NCI-H146 treated with DMSO at 0.1 percent for 48 hours (cell line): ENCODE measurements at regions not wholly inside any gene's neighbourhood (a gene's known extent, or its start where the extent isn't known, plus 50 kb on each side); places are given as distances from the start of the nearest gene placed in this dataset.

Experiments
- DNase-seq: peaks from one replicate; lab custom pipeline; 2025; ENCODE audit not compliant: unreplicated experiment; lab: John Stamatoyannopoulos, UW

DNA sequence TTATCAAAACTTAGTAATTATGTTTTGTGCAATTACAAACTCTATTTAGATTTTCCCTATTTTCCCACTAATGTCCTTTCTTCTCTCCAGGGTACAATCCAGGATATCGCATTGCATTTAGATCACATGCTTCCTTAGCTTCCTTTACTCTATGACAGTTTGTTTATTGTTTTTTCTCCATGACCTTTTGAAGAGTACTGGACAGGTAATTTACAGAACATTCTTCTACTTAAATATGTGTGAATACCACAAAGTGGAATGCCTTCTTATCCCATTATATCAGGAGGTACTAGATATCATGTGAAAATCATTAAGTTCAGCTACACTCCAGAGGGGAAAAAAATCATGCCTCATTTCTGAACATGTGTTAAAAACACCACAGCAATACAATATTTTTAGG is 776.6 kb upstream of the CDH9 start:
- peak; percentile 8 for DNase-seq

DNA sequence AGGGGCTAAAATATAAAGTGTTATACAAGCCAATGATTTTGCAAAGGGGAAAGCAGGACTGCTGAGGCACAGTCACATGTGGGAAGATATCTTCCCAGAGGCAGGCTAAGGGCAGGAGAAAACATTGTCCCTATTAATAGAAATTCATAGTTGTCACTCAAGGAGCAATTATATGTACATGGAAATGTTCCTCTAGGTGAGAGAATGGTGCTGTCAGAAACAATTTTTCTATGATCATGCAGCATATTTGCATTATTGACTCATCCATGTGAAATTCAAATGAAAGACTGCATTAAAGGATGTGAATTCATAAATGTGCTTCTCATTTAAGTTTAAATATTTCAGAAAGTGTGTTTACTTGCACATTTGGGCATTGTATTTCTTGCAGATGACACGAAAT is 775.9 kb upstream of the CDH9 start:
- DNase-seq: no peak

DNA sequence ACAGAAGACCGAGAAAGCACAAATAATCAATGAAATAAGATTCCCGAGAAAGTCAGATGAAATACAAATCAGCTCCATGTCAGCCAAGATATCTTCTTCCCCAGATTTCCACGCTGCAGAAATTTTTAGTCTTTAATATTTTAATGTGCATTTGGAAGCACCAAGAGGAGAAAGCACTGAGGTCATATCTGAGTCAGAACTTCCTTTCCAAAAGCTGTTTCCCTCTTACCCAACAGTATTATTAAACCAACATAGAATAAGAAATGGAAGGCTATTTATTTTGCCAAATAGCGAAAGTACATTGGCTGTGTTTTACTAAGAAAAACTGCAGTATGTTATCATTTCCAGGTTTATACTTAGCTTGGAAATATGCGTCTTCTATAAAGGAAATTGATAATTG is 772.1 kb upstream of the CDH9 start:
- DNase-seq: no peak

DNA sequence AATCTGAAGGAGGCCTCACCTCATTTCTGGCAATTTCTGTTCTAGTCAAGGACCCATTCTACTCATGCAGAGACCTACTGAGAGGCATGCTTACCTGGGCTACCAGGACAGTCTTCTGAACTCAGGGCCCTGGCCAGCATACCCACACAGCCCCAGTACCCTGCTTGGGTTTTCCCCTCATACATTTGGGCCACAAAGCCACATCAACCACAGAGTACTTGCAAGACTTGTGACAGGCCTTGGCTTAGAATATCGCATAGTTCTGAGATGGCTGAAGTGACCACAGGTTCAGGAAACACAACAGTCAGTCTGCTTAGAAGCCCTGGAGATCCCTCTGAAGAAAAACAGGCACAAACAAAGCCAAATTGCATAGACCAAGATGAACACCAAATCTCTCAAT is 758.8 kb upstream of the CDH9 start:
- no peak for DNase-seq

DNA sequence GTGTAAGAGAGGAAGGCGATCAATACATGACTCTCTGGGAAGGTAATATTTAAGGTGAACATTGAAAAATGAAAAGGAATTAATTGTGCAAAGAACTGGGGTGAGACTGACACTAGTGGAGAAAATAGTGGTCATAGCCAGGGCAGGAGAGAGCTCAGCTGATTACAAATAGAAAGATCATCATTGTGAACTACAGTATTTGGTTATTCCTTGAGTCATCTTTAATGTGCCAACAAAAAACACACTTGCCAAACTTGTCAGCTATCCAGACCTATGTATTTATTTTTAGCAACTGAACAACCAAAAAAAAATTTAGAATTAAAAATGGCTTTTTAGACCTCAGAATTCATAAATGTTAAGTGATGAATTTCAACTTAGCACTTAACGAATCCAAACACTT is 749.8 kb upstream of the CDH9 start:
- no peak for DNase-seq

DNA sequence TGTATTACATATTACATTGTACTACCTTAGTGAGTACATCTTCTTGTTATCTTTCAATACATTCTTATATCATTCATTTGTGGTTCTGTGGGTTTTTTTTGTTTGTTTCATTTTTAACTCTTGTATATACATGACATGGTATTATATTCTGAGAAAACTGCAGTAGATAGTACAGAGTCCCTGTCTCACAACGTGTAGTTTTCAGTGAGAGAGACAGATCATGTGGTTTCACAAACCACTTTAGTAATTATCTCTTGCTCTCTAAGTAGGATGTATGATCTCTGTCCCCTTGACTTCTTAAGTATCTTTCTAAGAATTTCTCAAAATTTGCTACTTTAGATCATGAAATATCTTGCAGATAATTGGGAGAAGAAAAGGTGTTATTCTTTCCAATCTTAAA is 745.9 kb upstream of the CDH9 start:
- no peak for DNase-seq

DNA sequence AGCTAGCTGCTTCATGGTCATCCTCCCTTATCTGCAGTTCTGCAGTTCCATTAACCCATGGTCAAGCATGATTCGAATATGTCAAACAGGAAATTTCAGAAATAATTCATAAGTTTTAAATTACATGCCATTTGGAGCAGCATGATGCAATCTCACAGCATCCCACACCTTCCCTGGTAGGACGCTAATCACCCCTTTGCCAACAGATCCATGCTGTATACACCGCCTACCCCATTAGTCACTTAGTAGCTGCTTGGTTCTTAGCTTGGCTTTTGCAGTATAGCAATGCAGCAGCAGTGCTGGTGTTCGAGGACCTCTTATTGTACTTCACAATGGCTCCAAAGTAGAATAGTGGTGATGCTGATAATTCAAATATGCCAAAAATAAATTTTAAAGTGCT is 739.7 kb upstream of the CDH9 start:
- no peak for DNase-seq

DNA sequence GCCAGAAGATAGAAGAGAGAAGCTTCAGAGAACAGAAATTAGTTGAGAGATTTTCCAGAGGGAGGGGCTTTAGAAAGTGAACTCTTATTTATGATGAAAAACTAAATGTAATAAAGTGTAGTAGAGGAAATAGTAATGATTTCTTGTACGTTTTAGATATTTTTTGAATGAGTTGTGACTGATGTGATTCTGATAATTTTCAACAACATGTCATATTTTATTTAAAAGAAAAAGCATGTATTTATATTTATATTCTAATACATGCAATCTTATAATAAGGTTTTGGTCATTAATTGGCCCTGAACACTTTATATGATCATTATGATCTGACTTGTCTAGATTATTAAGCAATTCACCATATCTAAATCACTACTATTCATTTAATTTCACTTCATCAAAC is 735.2 kb upstream of the CDH9 start:
- DNase-seq: no peak

DNA sequence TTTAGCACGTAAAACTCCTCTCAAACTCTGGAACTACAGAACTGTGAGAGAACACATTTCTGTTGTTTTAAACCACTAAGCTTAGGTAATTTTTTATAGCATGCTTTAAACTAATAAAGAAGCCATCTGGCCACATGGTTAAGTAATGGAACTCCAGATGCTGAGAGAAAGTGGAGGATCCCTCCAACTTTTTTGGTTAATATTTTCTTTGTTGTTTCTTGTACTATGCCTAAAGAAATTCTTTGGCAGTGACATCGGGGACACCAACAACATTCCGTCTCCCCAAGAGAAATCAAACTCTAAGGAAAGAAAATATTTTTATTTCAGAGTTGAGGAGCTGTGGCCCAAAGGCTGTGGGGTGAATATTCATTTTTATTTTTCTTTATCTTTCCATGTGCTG is 734.8 kb upstream of the CDH9 start:
- no peak for DNase-seq

DNA sequence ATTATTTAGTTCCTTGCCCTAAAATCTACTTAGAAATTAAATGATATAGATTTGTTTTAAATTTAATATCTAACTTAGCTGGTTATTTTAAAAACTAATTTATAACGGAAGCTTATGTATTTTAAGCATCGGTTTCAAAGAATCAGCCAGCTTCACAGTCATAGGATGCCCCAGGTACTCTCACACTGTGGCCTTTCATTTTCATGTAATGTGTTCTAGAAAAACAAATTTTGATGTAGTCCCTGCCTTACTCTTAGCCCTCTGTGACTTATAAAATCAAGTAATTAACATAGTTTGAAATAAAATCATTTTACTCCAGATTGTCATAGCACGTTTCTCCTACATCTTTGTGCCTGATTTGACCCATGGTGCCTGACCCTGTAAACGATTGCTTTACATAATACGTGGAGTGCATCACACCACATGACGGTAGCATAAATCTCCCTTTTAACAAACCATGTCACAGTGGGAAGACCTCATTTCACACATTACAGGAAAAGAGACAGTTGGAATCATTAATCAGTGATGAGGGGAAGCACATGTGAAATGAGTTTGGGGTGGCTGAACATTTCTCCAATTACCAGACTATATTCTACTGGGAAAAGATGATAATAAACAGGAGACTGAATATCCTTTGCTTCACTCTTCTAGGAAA is 731.5 kb upstream of the CDH9 start:
- DNase-seq: no peak

DNA sequence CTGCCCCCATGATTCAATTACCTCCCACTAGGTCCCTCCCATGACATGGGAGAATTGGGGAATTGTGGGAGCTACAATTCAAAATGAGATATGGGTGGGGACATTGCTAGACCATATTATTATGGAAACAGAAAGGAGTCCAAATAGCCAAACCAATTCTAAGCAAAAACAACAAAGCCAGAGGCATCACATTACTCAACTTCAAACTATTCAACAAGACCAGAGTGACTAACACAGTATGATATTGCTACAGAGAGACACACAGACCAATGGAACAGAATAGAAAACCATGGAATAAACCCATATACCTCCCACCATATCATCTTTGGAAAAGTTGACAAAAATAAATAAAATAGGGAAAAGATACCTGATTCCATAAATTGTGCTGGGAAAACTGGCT is 710.5 kb upstream of the CDH9 start:
- no peak for DNase-seq

DNA sequence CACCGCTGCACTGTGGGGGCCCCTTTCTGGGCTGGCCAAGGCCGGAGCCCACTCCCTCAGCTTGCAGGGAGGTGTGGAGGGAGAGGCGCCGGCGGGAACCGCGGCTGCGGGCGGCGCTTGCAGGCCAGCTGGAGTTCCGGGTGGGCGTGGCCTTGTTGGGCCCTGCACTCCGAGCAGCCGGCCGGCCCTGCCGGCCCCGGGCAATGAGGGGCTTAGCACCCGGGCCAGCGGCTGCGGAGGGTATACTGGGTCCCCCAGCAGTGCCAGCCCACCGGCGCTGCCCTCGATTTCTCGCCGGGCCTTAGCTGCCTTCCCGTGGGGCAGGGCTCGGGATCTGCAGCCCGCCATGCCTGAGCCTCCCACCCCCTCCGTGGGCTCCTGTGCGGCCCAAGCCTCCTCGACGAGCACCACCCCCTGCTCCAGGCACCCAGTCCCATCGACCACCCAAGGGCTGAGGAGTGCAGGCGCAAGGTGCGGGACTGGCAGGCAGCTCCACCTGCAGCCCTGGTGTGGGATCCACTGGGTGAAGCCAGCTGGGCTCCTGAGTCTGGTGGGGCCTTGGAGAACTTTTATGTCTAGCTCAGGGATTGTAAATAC is 705.1 kb upstream of the CDH9 start:
- peak; percentile 27 for DNase-seq

DNA sequence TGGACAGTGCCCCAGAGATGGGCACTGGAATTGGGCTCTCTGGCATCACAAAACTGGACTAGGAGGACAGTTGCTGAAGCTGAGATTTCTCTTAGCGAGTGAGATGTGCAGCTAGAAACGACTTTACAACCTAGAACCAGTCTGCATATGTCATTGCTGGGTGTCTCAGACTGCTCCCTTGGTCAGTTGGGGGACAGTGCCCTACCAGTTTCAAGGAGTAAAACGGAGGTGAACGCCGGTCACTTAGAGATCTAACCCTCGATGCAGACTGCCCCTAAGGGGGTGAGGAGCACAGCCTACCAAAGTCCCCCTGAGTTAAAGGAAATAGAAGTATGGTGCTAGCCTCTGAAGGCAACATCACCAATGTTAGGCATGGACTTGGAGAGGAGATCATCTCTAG is 704.4 kb upstream of the CDH9 start:
- no peak for DNase-seq

DNA sequence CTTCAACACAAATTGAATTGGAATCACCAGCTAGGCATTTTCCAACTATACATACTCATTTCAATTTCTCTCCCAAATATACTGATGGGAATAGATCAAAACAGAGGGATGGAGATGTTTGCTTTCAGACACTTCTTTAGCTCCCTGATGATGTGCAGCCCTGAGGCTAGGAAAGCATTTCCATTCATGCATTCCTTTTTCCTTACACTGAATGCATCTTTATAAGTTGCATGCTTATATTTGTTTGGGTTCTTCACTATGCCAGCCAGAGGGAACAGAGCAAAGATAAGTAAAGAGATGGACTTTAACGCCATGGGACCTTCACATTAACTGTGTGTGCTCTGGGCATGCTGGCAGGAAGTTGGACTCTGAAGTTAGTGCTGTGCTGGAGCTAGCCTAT is 696.5 kb upstream of the CDH9 start:
- DNase-seq: no peak

DNA sequence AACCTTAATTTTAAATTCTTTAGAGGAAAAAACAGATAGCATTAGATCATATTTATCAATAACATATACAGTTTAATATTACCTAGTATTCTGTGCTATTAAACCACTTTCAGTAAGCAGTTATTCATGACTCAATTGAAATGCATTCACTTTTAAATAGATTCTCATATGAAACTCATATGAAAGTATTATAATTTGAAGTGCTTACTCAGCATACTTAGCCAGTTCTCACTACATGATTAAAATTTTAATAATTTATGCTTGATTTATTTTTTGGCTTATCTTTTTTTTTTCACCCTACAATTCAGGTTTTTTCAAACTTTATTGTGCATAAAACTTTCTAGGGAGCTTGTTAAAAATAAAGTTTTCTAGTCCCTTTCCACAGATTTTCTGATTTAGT is 694.9 kb upstream of the CDH9 start:
- no peak for DNase-seq

DNA sequence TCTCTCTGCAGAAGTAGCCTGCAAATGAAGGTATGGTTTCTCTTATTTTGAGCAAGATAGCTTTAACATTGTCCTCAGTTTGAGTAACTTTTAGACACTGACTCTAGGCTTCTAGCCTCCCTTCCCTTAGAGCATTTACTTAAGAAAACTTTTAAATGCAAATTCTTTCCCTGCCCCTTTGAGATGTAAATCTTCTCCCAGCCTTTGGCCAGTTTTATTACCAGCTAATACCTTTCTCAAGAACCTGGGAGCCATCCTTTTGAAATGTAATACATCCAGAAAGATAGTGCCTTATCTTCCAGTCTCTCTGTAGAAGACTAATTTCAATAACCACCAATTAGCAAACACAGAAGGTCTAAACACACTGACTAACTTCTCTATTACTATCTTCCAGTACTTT is 688.9 kb upstream of the CDH9 start:
- DNase-seq: no peak

DNA sequence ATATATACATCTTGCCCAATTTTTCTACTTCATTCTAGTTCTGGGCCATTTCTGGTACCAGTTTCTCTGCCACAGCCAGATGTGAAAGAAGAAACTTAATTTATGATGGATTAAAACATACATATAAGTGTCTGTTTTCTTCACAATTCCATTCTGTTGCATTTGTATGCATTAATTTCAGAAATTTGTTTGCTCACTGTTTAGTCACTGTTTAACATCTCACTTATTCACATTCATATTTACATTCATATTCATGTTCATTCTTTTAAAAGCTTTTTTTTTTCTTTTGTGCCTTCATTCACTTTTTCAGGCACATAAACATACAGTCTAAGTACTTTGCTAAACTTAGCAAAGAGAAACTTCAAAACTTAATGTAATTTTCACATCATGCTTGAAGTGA is 684.0 kb upstream of the CDH9 start:
- no peak for DNase-seq

DNA sequence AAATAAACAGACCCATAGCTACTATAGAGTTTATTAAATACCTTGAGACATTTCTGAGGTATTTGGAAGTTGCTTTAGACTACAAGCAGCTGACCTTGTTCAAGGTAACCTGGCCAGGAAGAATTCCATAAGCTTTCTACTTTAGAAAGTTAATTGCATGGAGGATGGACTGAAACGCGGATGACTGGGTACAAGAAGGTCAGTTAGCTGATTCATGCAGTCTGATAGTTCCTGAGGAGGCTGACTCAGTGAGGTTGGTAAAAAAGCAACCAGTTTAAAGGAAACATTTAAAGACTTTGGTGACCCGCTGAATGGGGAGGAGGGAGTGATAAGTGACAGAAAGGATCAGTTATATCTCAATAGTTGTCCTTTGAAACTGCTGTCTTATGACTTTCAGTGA is 670.1 kb upstream of the CDH9 start:
- no peak for DNase-seq

DNA sequence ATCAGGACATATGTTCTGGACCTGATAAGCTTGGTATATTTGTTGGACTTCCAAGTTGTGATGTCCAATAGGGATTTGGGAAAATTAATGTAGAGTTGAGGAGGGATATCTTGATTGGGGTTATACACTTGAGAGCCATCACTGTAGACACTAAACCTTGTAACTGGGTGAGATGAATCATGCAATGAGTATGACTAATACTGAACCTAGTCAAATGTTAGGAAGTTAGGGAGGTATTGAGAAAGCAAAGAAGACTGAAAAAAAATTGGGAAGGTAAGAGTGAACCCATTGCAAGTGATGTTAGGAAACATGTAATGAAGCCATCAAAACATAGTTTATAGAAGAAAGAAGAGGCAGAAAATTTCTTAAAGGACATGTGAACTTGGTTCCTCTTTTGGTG is 668.4 kb upstream of the CDH9 start:
- no peak for DNase-seq

DNA sequence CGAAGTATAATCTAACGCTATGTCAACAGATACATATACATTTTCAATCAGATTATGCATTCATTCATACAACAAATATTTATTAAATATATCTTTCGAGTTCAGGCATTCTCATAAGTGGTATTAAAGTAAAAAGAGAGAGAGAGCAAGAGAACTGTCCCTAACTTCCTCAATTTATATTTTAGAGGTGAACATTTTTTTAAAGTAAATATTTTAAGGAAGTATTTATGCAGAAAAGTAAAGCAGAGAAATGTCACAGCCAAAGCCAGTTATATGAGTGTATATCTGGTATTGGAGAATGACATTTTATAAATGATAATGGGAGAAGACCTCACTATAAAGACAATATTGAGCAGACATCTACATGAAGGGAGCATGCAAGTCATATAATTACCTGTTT is 667.3 kb upstream of the CDH9 start:
- no peak for DNase-seq

DNA sequence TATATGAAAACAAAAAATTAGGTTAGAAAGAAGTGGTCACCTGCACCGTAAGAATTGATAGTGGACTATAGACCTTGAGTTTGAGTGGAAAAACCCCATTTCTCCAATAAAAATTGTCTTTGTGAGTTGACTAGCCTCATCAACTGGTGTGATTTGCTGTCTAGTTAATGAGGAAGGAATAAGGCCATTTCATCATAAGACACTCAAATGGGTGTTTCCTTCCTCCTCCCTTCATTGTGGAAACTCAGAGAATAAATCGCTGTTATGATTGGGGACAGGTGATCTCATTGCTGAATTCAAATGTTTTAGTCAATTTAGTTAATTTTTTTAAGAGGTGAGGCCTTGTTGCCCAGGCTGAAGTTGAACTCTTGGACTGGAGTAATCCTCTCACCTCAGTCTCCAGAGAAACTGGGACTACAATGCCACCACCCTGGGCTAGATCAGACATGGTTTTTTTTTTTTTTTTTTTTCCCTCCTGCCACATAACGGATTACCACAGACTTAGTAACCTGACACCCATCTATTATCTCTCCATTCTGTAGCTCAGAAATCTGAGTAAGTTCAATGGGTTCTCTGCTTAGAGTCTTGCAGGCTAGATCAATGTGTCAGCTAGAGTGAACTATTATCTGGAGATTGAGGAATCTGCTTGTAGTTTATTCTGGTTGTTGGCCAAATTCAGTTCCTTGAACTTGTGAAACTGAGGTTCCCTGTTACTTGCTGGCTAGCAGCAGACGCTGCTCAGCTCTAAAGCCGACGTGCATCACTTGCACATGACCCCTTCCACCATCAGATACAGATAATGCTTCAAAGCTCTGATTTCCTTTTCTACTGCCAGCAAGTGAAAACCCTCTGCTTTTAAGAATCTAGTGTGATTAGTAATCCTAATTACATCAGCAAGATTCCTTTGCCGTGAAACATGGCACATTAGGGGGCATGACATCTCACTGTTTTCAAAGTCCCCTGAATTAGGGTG is 663.8 kb upstream of the CDH9 start:
- peak; percentile 55 for DNase-seq

DNA sequence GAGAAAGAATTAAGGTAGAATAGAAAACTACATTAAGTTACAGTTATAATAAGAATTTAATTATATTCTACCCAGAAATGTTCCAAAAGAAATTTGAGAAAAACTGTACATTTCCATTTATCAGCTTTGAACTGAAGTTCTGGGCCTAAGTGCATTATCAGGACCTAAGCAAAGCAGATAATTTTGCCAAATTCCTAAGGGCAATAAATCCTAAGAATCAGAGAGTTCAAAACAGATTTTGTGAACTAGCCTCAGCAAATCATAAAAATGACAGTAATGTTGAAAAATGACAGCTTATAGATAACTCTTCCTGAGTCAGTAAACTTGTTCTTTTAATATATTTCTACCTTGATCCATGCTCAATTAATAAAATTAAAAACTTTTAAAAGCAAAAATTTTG is 662.1 kb upstream of the CDH9 start:
- no peak for DNase-seq
